ENCODE measurements at regions not wholly inside any gene's neighbourhood (a gene's known extent, or its start where the extent isn't known, plus 50 kb on each side); places are given as distances from the start of the nearest gene placed in this dataset.
A peak's percentile ranks its signal among the peaks of the same experiment; 100 is the strongest.

GRCh38 chr13:79901336-79901735 lies 420.4 kb downstream of the NDFIP2 start:
- no peak for TF ChIP-seq POLR2A (IDR thresholded peaks at IDR 0.05)
- Histone ChIP-seq H3K27me3 (no peaks in the 10 kb centered on the region), H3K4me3 (no peak overlapping the region), H3K9me3 (no peaks in the 10 kb centered on the region), H3K36me3 (no peaks in the 10 kb centered on the region), H3K27ac (no peak overlapping the region), H3K4me1 (no peaks in the 10 kb centered on the region)
- intact Hi-C loops (cut with DNase I) = no loop called here
- ATAC-seq = peak in 1 of 4 donors; percentile 24
- WGBS (ENCODE audit: insufficient coverage, low coverage, low lambda C conversion rate, missing lambda C conversion rate) = 50% methylated on average over 1 of the region's 5 CpGs
- DNase-seq = no peak

- no peak for TF ChIP-seq POLR2A (IDR thresholded peaks at IDR 0.05)
- no peak for TF ChIP-seq CTCF (IDR thresholded peaks at IDR 0.05)
- H3K9me3 ChIP-seq = no peaks in the 10 kb centered on the region
- DNase-seq = no peak
- intact Hi-C loops (cut with DNase I) = no loop called here
- no peaks in the 10 kb centered on the region for H3K4me1 ChIP-seq
- H3K27ac ChIP-seq = no peak overlapping the region
- H3K27me3 ChIP-seq = no peaks in the 10 kb centered on the region
- no peak for ATAC-seq
- WGBS (ENCODE audit: insufficient coverage, low coverage, low lambda C conversion rate, missing lambda C conversion rate) = 88% methylated on average over 1 of the region's 1 CpG
- H3K36me3 ChIP-seq = no peaks in the 10 kb centered on the region
- no peak overlapping the region for H3K4me3 ChIP-seq
Observed at GRCh38 chr13:79900356-79900755, 419.4 kb downstream of the NDFIP2 start.

GRCh38 chr13:79898996-79899395 lies 418.0 kb downstream of the NDFIP2 start:
- Histone ChIP-seq H3K27me3 (no peaks in the 10 kb centered on the region), H3K27ac (no peak overlapping the region), H3K36me3 (no peaks in the 10 kb centered on the region), H3K9me3 (no peaks in the 10 kb centered on the region), H3K4me3 (no peak overlapping the region), H3K4me1 (no peaks in the 10 kb centered on the region)
- intact Hi-C loops (cut with DNase I) = no loop called here
- TF ChIP-seq CTCF (IDR thresholded peaks at IDR 0.05) (no peak), POLR2A (IDR thresholded peaks at IDR 0.05) (no peak)
- WGBS (ENCODE audit: insufficient coverage, low coverage, low lambda C conversion rate, missing lambda C conversion rate) = 82% methylated on average over 1 of the region's 1 CpG
- no peak for ATAC-seq
- DNase-seq = no peak

- intact Hi-C loops (cut with DNase I) = no loop called here
- no peak for ATAC-seq
- Histone ChIP-seq H3K27ac (no peak overlapping the region), H3K27me3 (no peaks in the 10 kb centered on the region), H3K4me3 (no peak overlapping the region), H3K9me3 (no peaks in the 10 kb centered on the region), H3K4me1 (no peaks in the 10 kb centered on the region), H3K36me3 (no peaks in the 10 kb centered on the region)
- DNase-seq = no peak
- no peak for TF ChIP-seq CTCF (IDR thresholded peaks at IDR 0.05)
- no peak for TF ChIP-seq POLR2A (IDR thresholded peaks at IDR 0.05)
- WGBS (ENCODE audit: insufficient coverage, low coverage, low lambda C conversion rate, missing lambda C conversion rate) = 88% methylated on average over 2 of the region's 2 CpGs
Observed at GRCh38 chr13:79898202-79898826, 417.4 kb downstream of the NDFIP2 start.

GRCh38 chr13:79896851-79897250 lies 415.9 kb downstream of the NDFIP2 start:
- 49% methylated on average over 2 of the region's 2 CpGs for WGBS (ENCODE audit: insufficient coverage, low coverage, low lambda C conversion rate, missing lambda C conversion rate)
- H3K9me3 ChIP-seq = no peaks in the 10 kb centered on the region
- no peak for ATAC-seq
- no peak for TF ChIP-seq POLR2A (IDR thresholded peaks at IDR 0.05)
- TF ChIP-seq CTCF (IDR thresholded peaks at IDR 0.05) = no peak
- no peaks in the 10 kb centered on the region for H3K36me3 ChIP-seq
- H3K4me3 ChIP-seq = no peak overlapping the region
- no peak for DNase-seq
- no peaks in the 10 kb centered on the region for H3K4me1 ChIP-seq
- no peak overlapping the region for H3K27ac ChIP-seq
- H3K27me3 ChIP-seq = no peaks in the 10 kb centered on the region
- intact Hi-C loops (cut with DNase I) = no loop called here
